IMR-90 (cell line): ENCODE measurements at regions not wholly inside any gene's neighbourhood (a gene's known extent, or its start where the extent isn't known, plus 50 kb on each side); places are given as distances from the start of the nearest gene placed in this dataset.

Experiments
- ATAC-seq: fragments of 200-7000 bp; cut with Tn5 transposase; 2 replicates; pipeline ENCODE4 v1.9.1; 2020; ENCODE audit warnings: low read depth, mild to moderate bottlenecking, moderate library complexity
- BruUV-seq: library from RNA; stranded (reverse); fragments of 400-500 nt; replicated peaks from 2 replicates; lab custom pipeline; 2021; lab: Mats Ljungman, UMichigan
- CTCF ChIA-PET: fragments of 300-600 bp; formaldehyde crosslinking; extraction: SDS; loops from one replicate; lab custom pipeline; 2021; ENCODE audit warnings: antibody characterized with exemption; lab: Yijun Ruan, JAX
- POLR2A ChIA-PET: fragments of 300-600 bp; sonication (Branson Sonifier 250); formaldehyde crosslinking; loops from one replicate; lab custom pipeline; 2022; ENCODE audit warnings: antibody characterized with exemption; ENCODE audit not compliant: unreplicated experiment; lab: Charles Lee
- DNase-seq: peaks from one replicate; pipeline ENCODE4 v3.0.0; 2013
- H2AFZ ChIP-seq: replicated peaks from 2 replicates; pipeline ENCODE3; 2013; ENCODE audit warnings: low read length, mild to moderate bottlenecking; ENCODE audit not compliant: poor library complexity
- H2AK5ac ChIP-seq: 2 replicates; pipeline ENCODE4 v1.6.1; 2013; ENCODE audit warnings: low read depth, low read length, inconsistent platforms
- H2AK9ac ChIP-seq: replicated peaks from 2 replicates; pipeline ENCODE3; 2013; ENCODE audit warnings: mild to moderate bottlenecking, low read depth, low read length, moderate library complexity; ENCODE audit not compliant: poor library complexity
- H2BK120ac ChIP-seq: 2 replicates; pipeline ENCODE4 v1.6.1; 2013; ENCODE audit warnings: low read depth, low read length, inconsistent platforms
- H2BK15ac ChIP-seq: 3 replicates; pipeline ENCODE4 v1.6.1; 2013; ENCODE audit warnings: low read depth, low read length, inconsistent platforms
- H2BK20ac ChIP-seq: 2 replicates; pipeline ENCODE4 v1.6.1; 2013; ENCODE audit warnings: low read depth, mild to moderate bottlenecking, inconsistent platforms, low read length, moderate library complexity
- H2BK5ac ChIP-seq: 2 replicates; pipeline ENCODE4 v1.6.1; 2013; ENCODE audit warnings: mild to moderate bottlenecking, low read depth, low read length, inconsistent platforms; ENCODE audit not compliant: poor library complexity, severe bottlenecking
- H3K14ac ChIP-seq: replicated peaks from 2 replicates; pipeline ENCODE4 v1.6.1; 2013; ENCODE audit warnings: low read depth, low read length, inconsistent platforms
- H3K18ac ChIP-seq: 2 replicates; pipeline ENCODE4 v1.6.1; 2013; ENCODE audit warnings: low read depth, low read length, control low read depth
- H3K23ac ChIP-seq: 2 replicates; pipeline ENCODE4 v1.6.1; 2013; ENCODE audit warnings: low read depth, low read length, inconsistent platforms
- H3K27ac ChIP-seq: 2 replicates; pipeline ENCODE4 v1.5.1; 2013; ENCODE audit warnings: mild to moderate bottlenecking, control low read depth, low read length; ENCODE audit not compliant: insufficient read depth
- H3K27me3 ChIP-seq: 2 replicates; pipeline ENCODE4 v1.6.1; 2013; ENCODE audit warnings: low read length; ENCODE audit not compliant: control insufficient read depth, insufficient read depth
- H3K36me3 ChIP-seq: 2 replicates; pipeline ENCODE4 v1.6.1; 2013; ENCODE audit warnings: low read length, mixed read lengths; ENCODE audit not compliant: control insufficient read depth, insufficient read depth
- H3K4ac ChIP-seq: 2 replicates; pipeline ENCODE4 v1.6.1; 2013; ENCODE audit warnings: low read depth, low read length, inconsistent platforms
- H3K4me1 ChIP-seq: 2 replicates; pipeline ENCODE4 v1.6.1; 2013; ENCODE audit warnings: low read length, mixed read lengths; ENCODE audit not compliant: control insufficient read depth, insufficient read depth
- H3K4me2 ChIP-seq: 2 replicates; pipeline ENCODE4 v1.6.1; 2013; ENCODE audit warnings: low read depth, mild to moderate bottlenecking, control low read depth, low read length, moderate library complexity
- H3K4me3 ChIP-seq: 2 replicates; pipeline ENCODE4 v1.5.1; 2013; ENCODE audit warnings: low read depth, mild to moderate bottlenecking, control low read depth, low read length, moderate library complexity; ENCODE audit not compliant: insufficient read depth
- H3K56ac ChIP-seq: 2 replicates; pipeline ENCODE4 v1.6.1; 2013; ENCODE audit warnings: low read length, inconsistent platforms; ENCODE audit not compliant: insufficient read depth; ENCODE audit errors: extremely low read depth
- H3K79me1 ChIP-seq, 2 experiments: 2 replicates each; pipeline ENCODE4 v1.6.1; 2013; ENCODE audit warnings: low read length in 2 of 2, inconsistent platforms in 1 of 2, low read depth in 1 of 2
- H3K9ac ChIP-seq: 2 replicates; pipeline ENCODE4 v1.6.1; 2013; ENCODE audit warnings: low read depth, low read length, control low read depth
- H3K9me1 ChIP-seq: 2 replicates; pipeline ENCODE4 v1.6.1; 2013; ENCODE audit warnings: low read length, inconsistent platforms; ENCODE audit not compliant: insufficient read depth
- H3K9me3 ChIP-seq: 2 replicates; pipeline ENCODE4 v1.6.1; 2013; ENCODE audit warnings: low read length; ENCODE audit not compliant: control insufficient read depth, insufficient read depth
- H4K20me1 ChIP-seq: 2 replicates; pipeline ENCODE4 v1.6.1; 2013; ENCODE audit warnings: low read length, inconsistent platforms; ENCODE audit not compliant: insufficient read depth
- H4K5ac ChIP-seq: 2 replicates; pipeline ENCODE4 v1.6.1; 2013; ENCODE audit warnings: mild to moderate bottlenecking, low read depth, low read length, control low read depth
- H4K8ac ChIP-seq, 2 experiments: 2 replicates each; pipeline ENCODE4 v1.6.1; 2013; ENCODE audit warnings: low read depth in 2 of 2, low read length in 2 of 2, control low read depth in 1 of 2, inconsistent platforms in 1 of 2
- H4K91ac ChIP-seq: 2 replicates; pipeline ENCODE4 v1.6.1; 2013; ENCODE audit warnings: low read depth, low read length, inconsistent platforms; ENCODE audit not compliant: insufficient read depth
- BHLHE40 ChIP-seq: fragments of 150-350 bp; IDR thresholded peaks from 2 replicates; pipeline ENCODE4 v1.6.1; 2016; ENCODE audit warnings: mild to moderate bottlenecking, low read depth, low read length
- CHD1 ChIP-seq: IDR thresholded peaks from 2 replicates; pipeline ENCODE4 v1.6.1; 2012; ENCODE audit warnings: low read depth, low read length, improper control_type of control experiment
- FOS ChIP-seq: fragments of 150-350 bp; IDR thresholded peaks from 2 replicates; pipeline ENCODE4 v1.6.1; 2016; ENCODE audit warnings: low read depth, low read length
- MAFK ChIP-seq: IDR thresholded peaks from 2 replicates; pipeline ENCODE4 v1.6.1; 2012; ENCODE audit warnings: low read depth, low read length, improper control_type of control experiment
- MXI1 ChIP-seq: IDR thresholded peaks from 2 replicates; pipeline ENCODE4 v1.6.1; 2012; ENCODE audit warnings: low read depth, mild to moderate bottlenecking, low read length, moderate library complexity, borderline replicate concordance
- NFE2L2 ChIP-seq: fragments of 150-350 bp; IDR thresholded peaks from 2 replicates; pipeline ENCODE4 v1.6.1; 2016; ENCODE audit warnings: low read depth, mild to moderate bottlenecking, low read length
- POLR2A ChIP-seq: IDR thresholded peaks from 2 replicates; pipeline ENCODE4 v1.6.1; 2012; ENCODE audit warnings: mild to moderate bottlenecking, low read depth, low read length
- RAD21 ChIP-seq: IDR thresholded peaks from 2 replicates; pipeline ENCODE4 v1.6.1; 2012; ENCODE audit warnings: low read length, improper control_type of control experiment
- RCOR1 ChIP-seq: IDR thresholded peaks from 2 replicates; pipeline ENCODE4 v1.6.1; 2012; ENCODE audit warnings: mild to moderate bottlenecking, low read length, improper control_type of control experiment; ENCODE audit not compliant: insufficient replicate concordance
- RFX5 ChIP-seq: IDR thresholded peaks from 2 replicates; pipeline ENCODE4 v1.8.0; 2012; ENCODE audit warnings: low read depth, mild to moderate bottlenecking, low read length, moderate library complexity
- WGBS, 2 experiments: methylation state at CpG; one replicate each; pipeline versions ENCODE4 v1.1.5 to v1.1.7; 2013; ENCODE audit warnings: missing lambda C conversion rate in 2 of 2; ENCODE audit not compliant: insufficient read length in 1 of 2; ENCODE audit errors: extremely low coverage in 2 of 2; 5-methylcytosine and 5-hydroxymethylcytosine counted together
- dilution Hi-C: fragments of 300-500 bp; cut with HindIII; formaldehyde crosslinking; loops from one replicate; pipeline ENCODE4 v1.14.3; 2018; ENCODE audit warnings: low sequenced_read_pairs; ENCODE audit not compliant: unreplicated experiment
- in situ Hi-C: fragments of 300-500 bp; cut with MboI; formaldehyde crosslinking; loops from 3 replicates; pipeline ENCODE4 v1.14.3; 2019; ENCODE audit warnings: low sequenced_read_pairs, inconsistent platforms, mixed read lengths
- intact Hi-C: fragments of 100-400 bp; cut with micrococcal nuclease; formaldehyde crosslinking; loops from 2 replicates; pipeline ENCODE4 v1.10.0; 2022
- TF ChIP-seq, protein P1 (sequence below): fragments of 150-350 bp; IDR thresholded peaks from 2 replicates; pipeline ENCODE4 v1.6.1; 2017; ENCODE audit warnings: mild to moderate bottlenecking, antibody characterized with exemption, low read length, low read depth
- TF ChIP-seq, protein P2 (sequence below): conservative IDR thresholded peaks from 2 replicates; pipeline ENCODE4 v1.5.1; 2012; ENCODE audit warnings: mild to moderate bottlenecking, low read depth, low read length, improper control_type of control experiment

DNA sequence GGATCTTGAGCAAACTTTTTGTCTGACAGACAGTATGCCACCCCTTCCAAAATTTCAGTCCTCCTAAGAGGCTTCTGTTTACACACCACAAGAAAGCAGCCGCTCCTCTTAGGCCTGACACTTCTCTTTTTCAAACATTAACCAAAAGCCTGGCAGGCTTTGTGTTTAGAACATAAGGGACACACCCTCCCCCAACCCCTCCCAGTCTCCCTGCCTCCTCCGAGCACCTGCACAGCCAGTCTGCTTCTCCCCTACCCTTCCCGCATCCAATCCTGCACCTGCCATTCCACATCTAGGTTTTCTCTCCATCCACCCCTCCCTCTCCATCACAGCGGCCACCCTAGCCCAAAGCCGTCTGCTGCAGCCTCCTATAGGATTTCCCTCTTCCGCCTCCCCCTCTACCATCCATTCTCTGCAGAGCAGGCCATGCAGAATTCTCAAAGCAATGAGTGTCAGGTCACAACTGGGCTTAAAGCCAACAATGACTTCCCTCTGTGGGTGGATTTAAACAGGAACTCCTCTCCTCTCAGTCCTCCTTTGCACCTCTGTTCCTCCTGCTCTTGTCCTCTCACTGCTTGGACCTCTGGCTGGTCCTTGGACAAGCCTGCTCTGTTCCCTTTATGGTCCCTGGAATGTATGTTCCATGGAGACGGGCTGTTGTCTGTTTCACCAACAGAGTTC is 478.2 kb downstream of the NPHP4 start:
- in situ Hi-C loops: loop anchor here (5.0 to 25.0 kb wide), 2 partner anchors 403 to 823 kb away; no protein-coding TSS in a partner anchor
- Histone ChIP-seq H3K23ac (no peak overlapping the region), H3K56ac (no peak overlapping the region), H3K4me3 (no peak overlapping the region), H3K79me1 (no peaks in the 10 kb centered on the region), H4K5ac (no peak overlapping the region), H3K9me3 (no peaks in the 10 kb centered on the region), H4K20me1 (no peaks in the 10 kb centered on the region), H3K27me3 (no peaks in the 10 kb centered on the region), H2AFZ (no peak overlapping the region), H2BK120ac (no peak overlapping the region), H3K4me1 (no peaks in the 10 kb centered on the region), H3K27ac (no peak overlapping the region), H4K8ac (no peak overlapping the region), H3K36me3 (no peaks in the 10 kb centered on the region), H2AK9ac (no peak overlapping the region), H3K18ac (no peak overlapping the region), H2BK20ac (no peak overlapping the region), H2BK15ac (no peak overlapping the region), H4K91ac (no peak overlapping the region), H3K9ac (no peak overlapping the region), H3K4ac (no peak overlapping the region), H3K4me2 (no peak overlapping the region), H3K9me1 (no peaks in the 10 kb centered on the region), H2AK5ac (no peak overlapping the region), H2BK5ac (no peak overlapping the region), H3K14ac (no peak overlapping the region)
- no TSS peak for BruUV-seq
- POLR2A ChIA-PET: no interaction called here
- CTCF ChIA-PET: interaction anchor here (0.7 to 1.1 kb wide), 6 partner anchors 33 to 460 kb away, joined by 3 read pairs; no protein-coding TSS in a partner anchor
- intact Hi-C loops: loop anchor here (1.0 kb wide), 1 partner anchor 461 kb away; no protein-coding TSS in a partner anchor
- ATAC-seq (no peak), DNase-seq (no peak)
- dilution Hi-C loops: no loop called here
- 37% methylated on average over 2 of the region's 7 CpGs; no CpG with 5 or more reads in 1 of the 2 experiments for WGBS, 2 experiments
- TF ChIP-seq MAFK: no peak
- TF ChIP-seq MXI1: no peak
- TF ChIP-seq RAD21: no peak
- TF ChIP-seq, protein P1, sequence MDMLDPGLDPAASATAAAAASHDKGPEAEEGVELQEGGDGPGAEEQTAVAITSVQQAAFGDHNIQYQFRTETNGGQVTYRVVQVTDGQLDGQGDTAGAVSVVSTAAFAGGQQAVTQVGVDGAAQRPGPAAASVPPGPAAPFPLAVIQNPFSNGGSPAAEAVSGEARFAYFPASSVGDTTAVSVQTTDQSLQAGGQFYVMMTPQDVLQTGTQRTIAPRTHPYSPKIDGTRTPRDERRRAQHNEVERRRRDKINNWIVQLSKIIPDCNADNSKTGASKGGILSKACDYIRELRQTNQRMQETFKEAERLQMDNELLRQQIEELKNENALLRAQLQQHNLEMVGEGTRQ: no peak
- no peak for TF ChIP-seq RCOR1
- no peak for TF ChIP-seq POLR2A
- TF ChIP-seq, protein P2, sequence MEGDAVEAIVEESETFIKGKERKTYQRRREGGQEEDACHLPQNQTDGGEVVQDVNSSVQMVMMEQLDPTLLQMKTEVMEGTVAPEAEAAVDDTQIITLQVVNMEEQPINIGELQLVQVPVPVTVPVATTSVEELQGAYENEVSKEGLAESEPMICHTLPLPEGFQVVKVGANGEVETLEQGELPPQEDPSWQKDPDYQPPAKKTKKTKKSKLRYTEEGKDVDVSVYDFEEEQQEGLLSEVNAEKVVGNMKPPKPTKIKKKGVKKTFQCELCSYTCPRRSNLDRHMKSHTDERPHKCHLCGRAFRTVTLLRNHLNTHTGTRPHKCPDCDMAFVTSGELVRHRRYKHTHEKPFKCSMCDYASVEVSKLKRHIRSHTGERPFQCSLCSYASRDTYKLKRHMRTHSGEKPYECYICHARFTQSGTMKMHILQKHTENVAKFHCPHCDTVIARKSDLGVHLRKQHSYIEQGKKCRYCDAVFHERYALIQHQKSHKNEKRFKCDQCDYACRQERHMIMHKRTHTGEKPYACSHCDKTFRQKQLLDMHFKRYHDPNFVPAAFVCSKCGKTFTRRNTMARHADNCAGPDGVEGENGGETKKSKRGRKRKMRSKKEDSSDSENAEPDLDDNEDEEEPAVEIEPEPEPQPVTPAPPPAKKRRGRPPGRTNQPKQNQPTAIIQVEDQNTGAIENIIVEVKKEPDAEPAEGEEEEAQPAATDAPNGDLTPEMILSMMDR: no peak
- no peak for TF ChIP-seq FOS
- no peak for TF ChIP-seq RFX5
- no peak for TF ChIP-seq BHLHE40
- no peak for TF ChIP-seq NFE2L2
- TF ChIP-seq CHD1: no peak
